ENCODE measurements at regions not wholly inside any gene's neighbourhood (a gene's known extent, or its start where the extent isn't known, plus 50 kb on each side); places are given as distances from the start of the nearest gene placed in this dataset.
A peak's percentile ranks its signal among the peaks of the same experiment; 100 is the strongest.

DNA sequence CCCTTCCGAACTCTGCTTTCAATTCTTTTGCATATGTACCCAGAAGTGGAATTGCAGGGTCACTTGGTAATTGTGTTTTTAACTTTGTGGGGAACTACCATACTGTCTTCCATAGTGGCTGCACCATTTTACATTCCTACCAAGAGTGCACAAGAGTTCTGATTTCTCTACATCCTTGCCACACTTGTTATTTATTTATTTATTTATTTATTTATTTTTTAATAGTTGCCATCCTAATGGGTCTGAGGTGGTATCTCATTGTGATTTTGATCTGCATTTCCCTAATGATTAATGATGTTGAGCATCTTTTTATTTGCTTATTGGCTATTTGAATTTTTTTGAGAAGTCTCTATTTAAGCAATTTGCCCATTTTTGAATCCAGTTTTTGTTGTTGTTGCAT is 422.4 kb downstream of the PTPRU start:
- DNase-seq, result no peak

GRCh38 chr1:29657816-29658215 is 421.5 kb downstream of the PTPRU start:
- no peak for DNase-seq

- no peak for DNase-seq
Measured at GRCh38 chr1:29655945-29656850, 419.9 kb downstream of the PTPRU start.

GRCh38 chr1:29655145-29655544 is 418.8 kb downstream of the PTPRU start:
- no peak for DNase-seq

- no peak for DNase-seq
Measured at GRCh38 chr1:29653886-29654450, 417.6 kb downstream of the PTPRU start.

DNA sequence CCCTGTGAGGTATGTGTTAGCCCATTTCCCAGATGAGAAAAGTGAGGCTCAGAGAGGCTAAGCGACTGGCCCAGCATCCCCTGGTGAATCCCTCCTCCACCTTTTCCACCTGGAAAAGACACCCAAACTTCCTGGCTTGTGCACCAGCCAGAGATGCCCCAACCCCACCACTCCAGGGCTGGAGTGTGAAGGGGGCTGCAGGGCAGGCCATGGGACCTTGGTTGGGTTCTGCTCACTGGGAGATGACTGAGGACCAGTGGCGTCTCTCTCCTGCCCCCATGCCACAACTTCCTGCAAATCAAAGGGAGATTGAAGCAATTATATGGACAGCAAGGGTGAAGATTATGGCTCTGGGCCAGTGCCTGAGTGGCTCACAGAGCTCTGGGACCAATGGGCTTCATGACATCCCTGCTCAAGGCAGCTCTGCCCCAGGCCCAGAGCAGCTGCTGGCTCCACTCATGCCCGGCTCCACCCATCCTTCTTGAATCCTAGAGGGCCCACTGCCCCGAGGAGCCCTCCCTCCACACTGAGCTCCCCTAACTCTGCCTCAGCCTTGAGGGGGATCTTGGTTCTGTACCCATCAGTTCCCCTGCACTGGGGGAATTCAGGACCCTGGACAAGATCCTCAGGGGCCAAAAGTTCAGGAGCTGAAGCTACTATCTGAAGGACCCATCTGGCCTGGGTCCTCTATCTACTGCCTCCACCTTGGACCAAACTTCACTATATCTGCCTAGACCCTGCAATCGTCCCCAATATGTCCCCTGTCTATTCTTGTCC is 416.9 kb downstream of the PTPRU start:
- no peak for DNase-seq

DNA sequence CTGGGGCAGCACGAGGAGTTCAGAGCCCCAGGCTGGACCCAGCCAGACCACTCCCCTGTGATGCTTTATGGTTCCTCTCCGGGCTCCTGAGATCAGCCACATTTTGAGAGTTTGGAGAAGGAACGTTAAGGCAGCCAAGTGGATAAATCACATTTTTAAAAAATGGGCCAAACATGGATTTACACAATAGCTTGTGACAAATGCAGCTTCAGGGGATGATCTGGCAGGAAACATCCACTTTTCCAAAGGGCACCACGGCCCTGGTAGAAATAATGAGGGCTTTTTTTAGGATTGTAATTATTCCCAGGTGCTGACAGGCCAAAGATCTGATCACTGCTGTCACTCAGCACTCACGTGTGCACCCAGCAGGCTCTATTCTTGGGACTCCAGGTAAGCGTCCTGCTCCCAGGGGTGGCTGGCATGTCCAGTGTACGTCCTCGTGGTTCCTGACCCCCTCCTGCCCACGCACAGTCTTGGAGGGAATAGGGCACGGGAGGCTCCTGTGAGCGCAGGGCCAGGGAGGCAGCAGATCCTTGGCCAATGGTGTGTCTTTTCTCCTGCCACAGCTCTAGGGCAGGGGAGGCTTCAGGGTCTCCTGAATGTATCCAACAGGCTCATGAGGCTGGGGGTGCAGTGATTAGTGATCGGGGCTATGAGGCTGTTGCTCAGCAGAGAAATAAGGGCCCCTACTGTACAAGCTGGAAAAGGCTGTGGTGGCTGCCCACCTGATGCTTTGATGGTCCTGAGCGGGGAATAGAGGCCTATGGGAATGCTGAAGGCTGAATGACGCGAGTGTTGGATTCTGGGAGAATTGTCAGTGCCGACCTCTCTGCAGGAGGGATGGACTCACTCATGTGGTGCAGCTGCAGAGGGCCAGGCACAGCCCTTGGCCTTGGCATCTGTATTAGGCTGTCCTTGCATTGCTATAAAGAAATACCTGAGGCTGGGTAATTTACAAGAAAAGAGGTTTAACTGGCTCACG is 415.7 kb downstream of the PTPRU start:
- DNase-seq, result no peak

DNA sequence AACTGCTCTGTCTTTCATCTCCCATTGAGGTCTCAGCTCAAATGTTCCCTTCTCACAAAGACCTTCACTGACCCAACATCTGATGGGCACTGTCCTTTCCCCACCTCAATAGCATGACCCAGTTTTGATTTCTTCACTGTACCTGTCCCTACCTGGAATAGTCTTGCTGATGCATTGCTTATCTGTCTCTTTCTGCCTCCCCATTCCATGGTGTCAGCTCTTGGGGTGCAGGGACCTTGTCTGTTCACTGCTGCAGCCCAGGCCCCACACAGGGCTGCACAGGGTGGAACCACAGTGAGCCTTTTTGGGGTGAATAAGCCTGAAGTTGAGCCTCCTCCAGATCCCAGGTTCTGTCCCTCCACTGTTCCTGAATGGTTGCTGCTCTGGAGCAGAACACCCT is 414.9 kb downstream of the PTPRU start:
- no peak for DNase-seq

- DNase-seq, result no peak
Measured at GRCh38 chr1:29650476-29650875, 414.2 kb downstream of the PTPRU start.

GRCh38 chr1:29650041-29650400 is 413.7 kb downstream of the PTPRU start:
- no peak for DNase-seq

DNA sequence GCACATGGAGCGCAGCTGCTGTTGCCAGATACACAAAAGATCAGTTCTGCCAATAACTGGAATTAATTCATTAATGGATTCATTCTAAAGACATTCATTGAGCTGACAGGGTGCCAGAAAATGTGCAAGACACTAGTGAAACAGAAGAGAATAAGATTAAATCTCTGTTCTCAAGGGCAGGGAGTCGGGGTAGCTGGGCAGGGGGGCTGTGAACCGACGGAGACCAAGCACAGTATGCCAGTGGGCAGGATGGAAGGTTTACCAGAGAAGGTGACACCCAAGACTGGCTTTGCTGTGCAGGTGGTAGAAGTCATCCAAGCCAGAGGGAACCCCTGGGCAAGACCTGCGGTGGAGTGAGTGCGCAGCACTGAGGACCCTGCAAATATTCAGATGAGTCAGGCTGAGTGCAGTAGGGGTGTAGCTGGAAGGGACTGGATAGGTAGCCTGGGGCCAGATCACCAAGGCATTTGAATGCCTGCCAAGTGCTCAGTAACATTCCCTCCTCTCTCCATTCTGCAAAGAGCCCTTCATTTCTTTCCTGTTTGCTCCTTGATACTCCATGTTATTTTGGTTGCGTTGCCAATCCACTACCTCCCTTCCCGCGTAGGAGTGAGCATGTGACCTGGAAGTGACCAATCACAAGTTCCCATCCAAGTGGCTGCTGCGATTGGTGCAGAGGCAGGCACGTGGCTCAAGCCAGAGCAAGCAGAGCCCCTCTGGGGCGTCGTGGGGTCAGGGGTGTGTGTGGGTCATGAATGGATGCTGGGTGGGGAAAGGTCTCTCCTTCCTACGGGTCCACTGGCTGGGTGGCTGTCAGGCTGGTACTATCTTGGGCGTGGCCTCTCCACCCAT is 413.1 kb downstream of the PTPRU start:
- DNase-seq, result peak; percentile 79

- no peak for DNase-seq
Measured at GRCh38 chr1:29648798-29649188, 412.5 kb downstream of the PTPRU start.

DNA sequence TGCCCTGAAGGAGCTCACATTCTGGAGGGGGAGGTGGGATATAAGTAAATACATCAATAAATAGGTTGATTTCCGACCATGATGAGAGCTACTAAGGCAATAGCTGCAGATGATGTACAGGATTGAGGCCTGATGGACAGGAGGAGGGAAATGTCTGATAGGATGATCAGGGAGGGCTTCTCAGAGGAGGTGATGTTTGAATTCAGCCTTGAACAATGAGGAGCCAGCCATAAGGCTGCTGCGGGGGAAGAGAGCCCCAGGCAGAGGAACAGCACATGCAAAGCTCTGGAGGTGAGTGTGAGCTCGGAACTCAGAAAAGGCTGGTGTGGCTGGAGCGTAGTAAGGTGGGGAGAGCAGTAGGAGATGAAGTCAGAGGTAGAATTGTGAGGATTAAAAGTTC is 411.7 kb downstream of the PTPRU start:
- no peak for DNase-seq

GRCh38 chr1:29647581-29647980 is 411.3 kb downstream of the PTPRU start:
- no peak for DNase-seq

GRCh38 chr1:29646161-29646775 is 409.9 kb downstream of the PTPRU start:
- no peak for DNase-seq

DNA sequence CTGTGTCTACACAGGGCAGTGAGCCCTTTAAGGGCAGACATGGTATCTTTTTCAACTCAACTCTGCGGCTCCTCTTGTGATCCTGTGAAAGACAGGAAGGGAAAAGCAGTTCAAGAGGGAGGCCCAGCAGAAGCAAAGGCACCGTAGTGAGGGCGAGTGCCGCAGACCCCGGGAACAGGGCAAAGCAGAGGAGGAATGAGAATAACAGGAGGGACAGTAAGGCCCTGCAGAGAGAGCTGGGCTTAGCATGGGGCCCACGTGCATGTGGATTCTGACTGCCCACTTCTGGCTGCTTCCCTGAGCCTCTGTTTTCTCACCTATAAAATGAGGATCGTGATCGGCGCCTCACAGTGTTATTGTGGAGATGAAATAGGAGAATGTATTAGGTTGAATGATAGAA is 409.3 kb downstream of the PTPRU start:
- no peak for DNase-seq

- no peak for DNase-seq
Measured at GRCh38 chr1:29644812-29645211, 408.5 kb downstream of the PTPRU start.

DNA sequence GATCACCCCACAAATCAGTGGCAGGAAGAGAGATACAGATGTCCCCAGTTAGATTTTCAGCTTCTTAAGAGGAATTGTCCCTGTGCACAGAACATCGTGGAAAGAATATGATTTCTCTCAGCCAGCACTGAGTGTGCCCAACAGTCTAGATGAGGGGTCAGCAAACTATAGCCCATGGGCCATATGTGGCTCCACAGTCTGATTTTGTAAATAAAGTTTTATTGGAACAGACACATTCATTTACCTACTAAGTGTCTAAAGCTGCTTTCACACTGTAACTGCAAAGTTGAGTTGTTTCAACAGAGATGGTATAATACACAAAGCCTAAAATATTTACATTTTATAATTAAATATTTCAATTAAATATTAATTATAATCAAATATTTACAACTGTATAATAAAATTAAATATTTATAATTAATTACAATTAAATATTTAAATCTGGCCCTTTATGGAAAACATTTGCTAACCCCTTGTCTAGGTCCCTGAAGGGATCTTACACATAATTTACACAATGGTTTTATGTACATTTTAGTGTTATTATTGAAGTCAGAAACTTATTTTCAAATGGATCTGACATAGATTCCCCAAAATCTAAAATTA is 407.6 kb downstream of the PTPRU start:
- DNase-seq, result no peak

GRCh38 chr1:29643281-29643680 is 407.0 kb downstream of the PTPRU start:
- DNase-seq, result no peak

- DNase-seq, result no peak
Measured at GRCh38 chr1:29642519-29642918, 406.2 kb downstream of the PTPRU start.

GRCh38 chr1:29641921-29642320 is 405.6 kb downstream of the PTPRU start:
- DNase-seq, result no peak
